Epithelial cell of esophagus (primary cell): ENCODE measurements at regions not wholly inside any gene's neighbourhood (a gene's known extent, or its start where the extent isn't known, plus 50 kb on each side); places are given as distances from the start of the nearest gene placed in this dataset.

Experiments used
- DNase-seq: peaks from one replicate; pipeline ENCODE4 v3.0.0; 2010; ENCODE audit warnings: low read depth
- H3K4me3 ChIP-seq: 2 replicates; pipeline ENCODE4 v1.5.1; 2011; ENCODE audit warnings: mild to moderate bottlenecking, low read length, control low read depth
- CTCF ChIP-seq: IDR thresholded peaks from 2 replicates; pipeline ENCODE4 v1.5.1; 2011; ENCODE audit warnings: low read depth, mild to moderate bottlenecking, low read length, control low read depth, inconsistent platforms; ENCODE audit not compliant: insufficient read depth; ENCODE audit errors: missing control alignments

GRCh38 chr2:122075381-122075780, 319.9 kb downstream of the TSN start:
- no peak for DNase-seq
- TF ChIP-seq CTCF, result no peak
- H3K4me3 ChIP-seq, result no peak overlapping the region

GRCh38 chr2:122077114-122077513, 321.7 kb downstream of the TSN start:
- no peak for DNase-seq
- TF ChIP-seq CTCF, result no peak
- no peak overlapping the region for H3K4me3 ChIP-seq

- no peak for DNase-seq
- no peak for TF ChIP-seq CTCF
Observed at GRCh38 chr2:122077771-122078170, 322.3 kb downstream of the TSN start.

GRCh38 chr2:122078451-122078850, 323.0 kb downstream of the TSN start:
- DNase-seq, result no peak
- no peak for TF ChIP-seq CTCF
- no peak overlapping the region for H3K4me3 ChIP-seq

More at GRCh38 chr2:122077771-122078170, 322.3 kb downstream of the TSN start:
- no peak overlapping the region for H3K4me3 ChIP-seq

- H3K4me3 ChIP-seq, result no peak overlapping the region
- DNase-seq, result no peak
- TF ChIP-seq CTCF, result no peak
Observed at GRCh38 chr2:122079844-122080243, 324.4 kb downstream of the TSN start.

- DNase-seq, result no peak
- no peak for TF ChIP-seq CTCF
Observed at GRCh38 chr2:122080316-122080715, 324.9 kb downstream of the TSN start.

GRCh38 chr2:122080871-122081270, 325.4 kb downstream of the TSN start:
- no peak overlapping the region for H3K4me3 ChIP-seq
- DNase-seq, result no peak
- TF ChIP-seq CTCF, result no peak

More at GRCh38 chr2:122080316-122080715, 324.9 kb downstream of the TSN start:
- H3K4me3 ChIP-seq, result no peak overlapping the region
